HG03064 (cell line): ENCODE measurements at regions not wholly inside any gene's neighbourhood (a gene's known extent, or its start where the extent isn't known, plus 50 kb on each side); places are given as distances from the start of the nearest gene placed in this dataset.

Experiments
- ATAC-seq: cut with Tn5 transposase; IDR thresholded peaks from one replicate; pipeline ENCODE4 v1.9.1; 2021; ENCODE audit warnings: low read depth; ENCODE audit not compliant: unreplicated experiment

- no peak for ATAC-seq
Measured at GRCh38 chr10:35705051-35705450, 63.0 kb upstream of the FZD8 start.

- no peak for ATAC-seq
Measured at GRCh38 chr10:35704401-35704800, 62.3 kb upstream of the FZD8 start.

GRCh38 chr10:35700487-35700882 is 58.4 kb upstream of the FZD8 start:
- no peak for ATAC-seq

DNA sequence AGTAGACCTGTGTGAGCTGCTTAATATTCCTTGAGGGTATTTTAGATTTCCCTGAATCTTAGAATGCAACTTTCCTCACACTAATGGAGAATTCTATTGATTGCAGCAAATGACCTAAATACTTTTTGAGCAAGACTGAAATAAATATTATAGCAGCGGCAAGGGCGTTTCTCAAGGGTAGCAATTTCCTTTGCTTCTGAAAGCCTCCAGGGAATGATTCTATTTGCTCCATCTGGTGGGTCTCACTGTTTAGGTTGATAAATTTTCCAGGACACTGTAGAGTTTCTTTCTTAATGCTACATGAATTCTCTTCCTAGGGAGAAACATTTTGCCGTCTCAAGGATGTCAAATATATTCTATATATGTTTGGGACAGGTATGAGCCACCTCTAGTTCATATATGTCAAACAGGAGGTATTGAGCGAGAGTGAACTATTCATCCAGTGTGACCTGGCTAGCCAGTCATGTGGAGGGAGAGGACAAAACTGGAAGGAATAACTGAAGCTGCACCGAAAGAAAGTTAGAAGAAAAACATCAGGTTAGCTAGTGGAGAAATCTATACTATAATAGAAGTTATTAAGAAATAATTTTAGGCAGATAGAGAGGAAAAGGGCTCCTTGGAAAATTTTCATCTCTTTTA is 57.9 kb upstream of the FZD8 start:
- no peak for ATAC-seq

DNA sequence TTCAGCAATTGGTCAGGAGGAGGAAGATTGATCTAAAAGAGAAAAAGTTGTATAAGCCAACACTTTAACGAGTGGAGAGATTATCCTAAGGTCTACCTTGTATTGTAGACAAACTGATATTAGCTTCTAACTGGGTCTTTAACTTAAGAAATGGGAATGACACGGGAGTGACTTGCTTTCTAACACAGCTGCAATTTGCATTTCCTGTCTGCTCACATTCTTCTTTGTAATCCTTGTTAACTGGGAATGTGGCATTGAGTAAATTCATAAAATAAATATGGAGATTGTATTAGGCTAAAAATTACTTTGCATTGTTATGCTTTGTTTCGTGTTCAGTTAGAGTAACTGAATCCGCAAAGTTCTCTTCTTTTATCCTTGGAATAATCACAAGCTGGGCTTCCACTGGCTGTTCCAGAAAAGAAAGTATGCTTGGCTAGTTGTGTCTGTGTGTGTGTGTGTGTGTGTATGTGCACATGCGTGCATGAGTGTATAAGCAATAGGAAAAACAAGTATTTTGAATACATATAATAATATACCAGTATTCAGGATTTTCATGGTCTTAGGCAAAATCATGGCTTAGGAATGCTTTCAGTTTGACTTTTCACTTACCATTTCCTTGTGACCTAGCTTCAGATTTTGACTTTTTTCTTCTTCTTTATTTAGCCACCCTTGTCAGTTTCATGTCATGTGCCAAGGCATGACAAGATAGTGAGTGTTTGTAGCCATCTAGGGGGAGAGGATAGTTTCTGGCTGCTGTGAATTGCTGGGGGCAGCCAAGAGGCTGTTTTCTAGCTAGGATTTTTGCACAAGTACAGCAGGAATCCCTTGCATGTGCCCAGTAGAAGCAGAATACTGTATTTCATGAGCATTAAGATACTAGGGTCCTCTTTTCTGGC is 54.5 kb upstream of the FZD8 start:
- ATAC-seq, result no peak

GRCh38 chr10:35693800-35694199 is 51.7 kb upstream of the FZD8 start:
- ATAC-seq, result no peak
